ENCODE measurements at regions not wholly inside any gene's neighbourhood (a gene's known extent, or its start where the extent isn't known, plus 50 kb on each side); places are given as distances from the start of the nearest gene placed in this dataset.

- TF ChIP-seq TCF12 (IDR thresholded peaks at IDR 0.05; ENCODE audit: low read depth) (no peak), EGR1 (IDR thresholded peaks at IDR 0.05) (no peak), REST (IDR thresholded peaks at IDR 0.05; ENCODE audit: low read depth) (no peak), YY1 (IDR thresholded peaks at IDR 0.05; ENCODE audit: low read depth) (no peak)
These were observed 680.3 kb downstream of the MED13L start for GRCh38 chr12:115597157-115597712.
